ENCODE measurements at regions not wholly inside any gene's neighbourhood (a gene's known extent, or its start where the extent isn't known, plus 50 kb on each side); places are given as distances from the start of the nearest gene placed in this dataset.

DNA sequence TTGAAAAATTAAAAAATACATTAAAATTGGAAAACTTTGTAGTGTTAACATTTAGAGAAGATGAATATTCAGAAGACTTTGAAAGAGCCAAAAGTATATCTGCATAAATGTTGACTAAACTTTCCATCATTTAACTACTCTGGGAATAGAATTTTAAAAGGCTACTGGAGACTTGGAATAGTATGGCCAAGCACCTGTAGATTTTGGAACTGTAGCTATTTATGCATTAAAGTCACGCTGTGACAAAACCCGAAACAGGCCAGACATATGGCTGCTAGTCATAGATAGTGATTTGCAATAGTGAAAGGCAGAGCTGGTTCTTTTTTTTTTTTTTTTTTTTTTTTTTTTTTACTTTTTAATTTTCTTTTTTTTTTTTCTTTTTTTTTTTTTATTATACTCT, 396.0 kb downstream of the SOCS6 start:
- no peak for TF ChIP-seq ZNF407 (CRISPR knock-in tag; IDR thresholded peaks at IDR 0.05; ENCODE audit: not compliant biosample characterization)
- no peak for TF ChIP-seq NFIC (IDR thresholded peaks at IDR 0.05; ENCODE audit: low read length)
- no peak for TF ChIP-seq CTCF (CRISPR knock-in tag; IDR thresholded peaks at IDR 0.05)
- TF ChIP-seq FOSL1 (CRISPR knock-in tag; IDR thresholded peaks at IDR 0.05; ENCODE audit: borderline replicate concordance), result no peak
- no peak for TF ChIP-seq ZNF460 (CRISPR knock-in tag; IDR thresholded peaks at IDR 0.05; ENCODE audit: borderline replicate concordance)
- no peak for TF ChIP-seq POLR2AphosphoS5 (IDR thresholded peaks at IDR 0.05; ENCODE audit: low read depth, low read length)
- TF ChIP-seq ATF7 (IDR thresholded peaks at IDR 0.05), result no peak
- no peak for TF ChIP-seq ATF7 (CRISPR knock-in tag; IDR thresholded peaks at IDR 0.05)
- no peak for TF ChIP-seq ZNF777 (CRISPR knock-in tag; IDR thresholded peaks at IDR 0.05)
- no peak for TF ChIP-seq FOXM1 (CRISPR knock-in tag; IDR thresholded peaks at IDR 0.05)

Measured in HepG2 (cell line).